Mesodermal cell (in vitro differentiated cells): ENCODE measurements at regions not wholly inside any gene's neighbourhood (a gene's known extent, or its start where the extent isn't known, plus 50 kb on each side); places are given as distances from the start of the nearest gene placed in this dataset.

ENCODE experiments used
- H3K27ac ChIP-seq: 2 replicates; pipeline ENCODE4 v1.7.0; 2013; ENCODE audit warnings: mild to moderate bottlenecking, low read depth, low read length, moderate library complexity; ENCODE audit not compliant: severe bottlenecking
- H3K36me3 ChIP-seq: 2 replicates; pipeline ENCODE4 v1.7.1; 2013; ENCODE audit warnings: mild to moderate bottlenecking, low read length, moderate library complexity; ENCODE audit not compliant: control insufficient read depth, insufficient read depth
- H3K4me1 ChIP-seq: one replicate; pipeline ENCODE4 v1.7.1; 2013; ENCODE audit warnings: mild to moderate bottlenecking, low read length; ENCODE audit not compliant: insufficient read depth, control insufficient read depth, poor library complexity, severe bottlenecking
- H3K4me3 ChIP-seq: 2 replicates; pipeline ENCODE4 v1.7.0; 2013; ENCODE audit warnings: low read length, control low read depth, mild to moderate bottlenecking; ENCODE audit not compliant: insufficient read depth, poor library complexity, severe bottlenecking; ENCODE audit errors: extremely low read depth
- H3K9me3 ChIP-seq: 2 replicates; pipeline ENCODE4 v1.7.1; 2013; ENCODE audit warnings: mild to moderate bottlenecking, low read length, moderate library complexity; ENCODE audit not compliant: control insufficient read depth
- WGBS, 2 experiments: methylation state at CpG; one replicate each; pipeline ENCODE4 v1.1.5; 2013; ENCODE audit warnings: missing lambda C conversion rate in 2 of 2; ENCODE audit not compliant: insufficient coverage in 2 of 2; 5-methylcytosine and 5-hydroxymethylcytosine counted together

DNA sequence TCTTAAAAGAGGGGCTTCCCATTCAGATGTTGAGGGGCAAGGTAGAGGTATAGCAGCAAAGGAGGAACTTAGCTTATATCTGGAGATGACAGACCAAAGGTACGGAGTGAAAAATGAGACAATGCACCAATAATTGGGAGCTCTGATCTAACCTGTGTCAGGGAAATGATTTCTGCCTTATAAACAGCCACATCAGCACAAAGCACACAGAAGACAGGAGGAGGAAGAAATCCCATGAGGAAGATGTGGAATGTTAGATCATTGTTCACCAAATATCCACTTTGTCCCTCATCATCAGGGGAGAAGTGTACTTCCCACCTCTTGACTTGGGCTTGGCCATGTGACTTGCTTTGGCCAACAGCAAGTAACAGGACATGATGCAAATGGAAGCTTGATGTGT, 93.7 kb upstream of the WSCD2 start:
- no CpG with 5 or more reads among the region's 1 CpG for WGBS, 2 experiments
- Histone ChIP-seq H3K36me3 (no peaks in the 10 kb centered on the region), H3K27ac (no peak overlapping the region), H3K4me1 (no peaks in the 10 kb centered on the region), H3K9me3 (no peaks in the 10 kb centered on the region), H3K4me3 (no peak overlapping the region)

DNA sequence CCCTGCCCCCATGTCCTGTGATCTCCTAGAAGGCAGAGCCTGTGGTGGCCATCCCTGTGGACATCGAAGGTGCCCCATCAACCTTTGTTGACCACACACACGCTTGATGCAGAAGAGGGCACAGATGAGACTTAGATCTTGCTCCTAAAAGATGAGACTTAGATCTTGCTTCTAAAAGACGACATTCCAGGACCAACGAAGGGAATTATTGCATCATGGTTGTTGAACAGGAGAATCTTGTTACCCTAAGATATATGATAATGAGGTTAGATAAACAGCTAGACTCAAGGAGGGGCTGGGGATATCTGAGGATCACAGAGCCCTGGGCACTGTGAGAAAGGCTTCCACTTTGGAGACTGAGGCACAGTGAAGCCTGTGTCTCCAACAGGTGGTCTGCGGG, 91.1 kb upstream of the WSCD2 start:
- H3K27ac ChIP-seq = no peak overlapping the region
- no peaks in the 10 kb centered on the region for H3K9me3 ChIP-seq
- 93 to 94% methylated on average over 4 of the region's 5 CpGs for WGBS, 2 experiments
- H3K4me1 ChIP-seq = peaks cover 6% of the 10 kb centered on the region
- H3K4me3 ChIP-seq = no peak overlapping the region
- no peaks in the 10 kb centered on the region for H3K36me3 ChIP-seq

DNA sequence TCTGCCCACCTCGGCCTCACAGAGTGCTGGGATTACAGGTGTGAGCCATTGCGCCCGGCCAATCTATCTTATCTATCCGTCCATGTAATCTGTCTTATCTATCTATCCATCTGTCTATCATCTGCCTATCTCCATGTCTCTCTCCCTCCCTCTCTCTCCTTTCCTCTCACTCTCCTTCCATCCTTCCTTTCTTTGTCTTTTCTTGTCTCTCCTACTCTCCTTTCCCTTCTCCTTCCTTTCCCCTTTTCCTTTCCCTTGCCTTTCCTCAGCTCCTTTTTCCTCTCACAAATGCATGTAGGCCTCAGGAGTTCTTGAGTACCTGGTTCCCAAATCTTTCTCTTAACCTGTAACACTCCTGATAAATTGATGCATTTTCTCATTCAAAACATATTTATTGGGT, 89.3 kb upstream of the WSCD2 start:
- H3K36me3 ChIP-seq = no peaks in the 10 kb centered on the region
- H3K4me1 ChIP-seq = peaks cover 6% of the 10 kb centered on the region
- no peaks in the 10 kb centered on the region for H3K9me3 ChIP-seq
- 86 to 95% methylated on average over 4 of the region's 4 CpGs for WGBS, 2 experiments
- H3K4me3 ChIP-seq = no peak overlapping the region
- H3K27ac ChIP-seq = no peak overlapping the region

DNA sequence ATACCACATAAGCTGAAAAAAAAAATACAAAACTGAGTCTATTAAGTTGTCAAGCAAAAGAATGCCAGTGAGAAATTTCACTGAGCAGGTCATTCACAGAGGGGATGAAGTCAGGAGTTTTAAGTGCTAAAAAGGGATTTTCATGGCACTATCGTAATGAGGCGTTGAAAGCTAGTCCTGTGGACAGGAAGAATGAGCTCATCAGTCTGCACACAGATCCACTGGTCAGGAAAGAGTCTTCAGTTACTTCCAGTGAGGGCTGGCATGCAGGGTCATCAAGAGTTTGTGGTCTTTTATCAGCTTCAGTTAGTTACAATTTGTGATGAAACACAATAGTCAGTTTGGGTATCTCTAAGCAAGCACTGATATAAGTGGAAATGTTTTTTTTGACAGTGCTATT, 88.1 kb upstream of the WSCD2 start:
- Histone ChIP-seq H3K4me1 (peaks cover 6% of the 10 kb centered on the region), H3K9me3 (no peaks in the 10 kb centered on the region), H3K4me3 (no peak overlapping the region), H3K27ac (peak overlapping the region; percentile 3), H3K36me3 (no peaks in the 10 kb centered on the region)
- WGBS, 2 experiments = 88 to 91% methylated on average over 2 of the region's 2 CpGs

DNA sequence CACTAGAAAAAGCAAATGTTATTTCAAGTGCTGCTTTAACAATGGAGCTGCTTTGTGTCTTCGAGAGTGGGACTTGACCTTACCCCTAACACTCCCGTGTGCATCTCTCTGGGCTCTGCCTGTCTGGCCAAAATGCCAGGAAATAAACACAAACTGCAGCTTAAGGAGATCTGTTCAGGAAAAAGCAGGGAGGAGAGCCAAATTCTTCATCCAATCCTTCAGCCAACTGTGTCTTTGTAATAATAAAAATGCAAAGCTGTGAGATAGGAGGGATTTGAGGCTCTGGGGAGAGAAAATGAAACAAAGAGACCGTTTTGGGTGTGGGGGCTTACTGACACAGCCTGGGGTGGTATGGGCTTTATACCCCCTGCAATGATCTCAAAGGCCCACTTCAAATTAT, 85.8 kb upstream of the WSCD2 start:
- peak overlapping the region; percentile 16 for H3K27ac ChIP-seq
- no peaks in the 10 kb centered on the region for H3K9me3 ChIP-seq
- peaks cover 6% of the 10 kb centered on the region for H3K4me1 ChIP-seq
- 85 to 92% methylated on average over 2 of the region's 3 CpGs for WGBS, 2 experiments
- H3K4me3 ChIP-seq = no peak overlapping the region
- H3K36me3 ChIP-seq = no peaks in the 10 kb centered on the region

DNA sequence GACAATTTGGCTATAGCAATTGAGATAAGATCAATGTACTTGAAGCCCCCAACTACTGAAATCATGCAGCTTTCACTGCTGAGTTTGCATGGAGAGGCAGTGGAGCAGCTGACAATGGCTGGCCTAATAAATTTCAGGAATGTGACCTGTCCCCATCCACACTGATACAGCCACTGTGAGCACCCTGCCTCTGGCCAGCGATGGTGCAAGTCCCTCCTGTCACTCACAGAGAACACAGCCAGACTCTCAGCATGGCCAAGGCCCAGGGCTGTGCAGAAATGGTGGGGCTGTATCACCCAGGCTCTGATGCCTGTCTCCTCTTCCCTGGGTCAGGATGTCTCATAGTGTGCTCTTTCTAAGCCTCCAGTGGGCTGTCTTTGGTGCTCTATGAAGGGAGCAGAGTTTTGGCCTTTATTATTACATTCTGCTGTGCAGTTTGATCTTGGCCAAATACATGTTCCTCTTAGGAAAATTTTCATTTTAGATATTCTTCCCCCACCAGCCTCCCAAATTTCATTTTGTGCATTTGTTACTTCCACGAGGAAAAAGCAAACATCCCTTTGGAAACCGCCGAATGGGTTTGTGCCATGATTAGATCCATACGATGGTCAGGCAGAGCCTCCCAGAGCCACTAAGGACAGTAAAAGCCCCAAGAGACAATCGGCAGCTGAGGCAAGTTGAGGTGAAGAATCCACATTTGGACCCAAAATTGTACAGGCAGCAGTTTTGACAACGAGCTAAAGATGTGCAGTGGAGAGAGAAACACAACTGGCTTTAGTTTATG, 85.1 kb upstream of the WSCD2 start:
- no peak overlapping the region for H3K4me3 ChIP-seq
- WGBS, 2 experiments = 75 to 76% methylated on average over 6 to 7 of the region's 7 CpGs
- H3K9me3 ChIP-seq = no peaks in the 10 kb centered on the region
- H3K36me3 ChIP-seq = no peaks in the 10 kb centered on the region
- peaks cover 6% of the 10 kb centered on the region for H3K4me1 ChIP-seq
- H3K27ac ChIP-seq = no peak overlapping the region

DNA sequence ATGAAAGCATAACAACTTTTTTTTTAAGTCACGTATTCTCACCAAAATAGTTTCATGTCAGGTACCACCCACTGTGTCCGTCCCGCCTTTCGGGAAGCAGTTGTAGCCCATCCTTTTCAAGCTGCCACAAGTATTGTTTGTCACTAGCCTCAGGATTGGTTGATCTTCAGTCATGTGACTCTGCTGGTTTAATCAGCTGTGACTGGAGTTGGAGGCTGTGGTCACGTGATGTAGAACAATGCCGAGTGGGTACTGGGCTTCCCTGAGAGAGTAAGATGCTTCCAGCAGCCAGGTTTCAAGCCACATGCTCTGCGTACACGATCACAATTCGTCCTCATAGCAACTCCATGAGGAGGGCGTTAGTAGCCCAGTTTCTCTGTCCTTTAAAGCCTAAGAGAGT, 83.0 kb upstream of the WSCD2 start:
- WGBS, 2 experiments = 90 to 93% methylated on average over 7 to 9 of the region's 10 CpGs
- Histone ChIP-seq H3K9me3 (no peaks in the 10 kb centered on the region), H3K4me3 (no peak overlapping the region), H3K36me3 (no peaks in the 10 kb centered on the region), H3K4me1 (peaks cover 5% of the 10 kb centered on the region), H3K27ac (no peak overlapping the region)

DNA sequence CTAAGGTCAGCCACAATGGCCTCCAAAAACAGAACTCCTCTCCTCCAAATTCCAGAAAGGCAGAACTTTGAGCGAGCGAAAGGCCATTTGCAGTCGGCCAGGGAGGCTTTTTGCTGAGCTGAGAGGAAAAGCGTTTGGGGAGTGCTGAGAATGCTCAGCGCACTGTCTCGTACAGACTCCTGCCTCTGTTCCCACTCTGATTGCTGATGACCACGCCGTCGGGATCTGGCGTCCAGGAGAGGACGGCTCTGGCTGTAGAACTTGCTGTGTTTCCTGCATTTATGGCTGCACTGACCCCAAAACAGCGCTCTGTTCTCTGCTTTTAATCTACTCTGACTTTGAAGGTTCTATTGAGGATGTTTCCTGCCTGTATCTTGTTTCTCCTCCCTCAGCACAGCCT, 82.4 kb upstream of the WSCD2 start:
- no peak overlapping the region for H3K27ac ChIP-seq
- H3K9me3 ChIP-seq = no peaks in the 10 kb centered on the region
- WGBS, 2 experiments = 92 to 93% methylated on average over 8 to 10 of the region's 12 CpGs
- H3K4me3 ChIP-seq = no peak overlapping the region
- H3K36me3 ChIP-seq = no peaks in the 10 kb centered on the region
- H3K4me1 ChIP-seq = no peaks in the 10 kb centered on the region

DNA sequence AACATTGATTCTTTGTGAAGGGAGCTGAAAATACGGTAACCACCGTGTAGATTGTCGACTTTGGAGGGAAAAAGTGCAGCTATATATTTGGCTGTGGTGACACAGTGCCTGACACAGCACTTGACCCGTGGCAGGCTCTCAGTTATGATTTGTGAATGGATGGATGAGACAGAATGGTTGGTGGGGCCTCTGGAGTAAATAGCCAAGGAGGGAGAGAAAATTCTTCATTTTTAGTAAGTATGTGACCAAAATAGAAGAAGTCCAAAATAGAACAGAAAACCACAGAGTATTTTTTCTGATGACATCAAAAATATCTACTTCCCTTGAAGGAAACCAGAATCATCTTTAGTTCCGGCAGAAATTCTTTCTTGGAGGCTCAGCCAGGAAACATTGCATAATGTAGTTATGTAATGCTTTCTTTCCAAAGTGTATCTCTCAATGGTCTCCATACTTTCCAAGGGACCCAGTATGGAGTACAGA, 82.0 kb upstream of the WSCD2 start:
- no peaks in the 10 kb centered on the region for H3K36me3 ChIP-seq
- WGBS, 2 experiments = 88 to 90% methylated on average over 4 to 5 of the region's 5 CpGs
- H3K4me1 ChIP-seq = no peaks in the 10 kb centered on the region
- no peaks in the 10 kb centered on the region for H3K9me3 ChIP-seq
- H3K4me3 ChIP-seq = no peak overlapping the region
- no peak overlapping the region for H3K27ac ChIP-seq

DNA sequence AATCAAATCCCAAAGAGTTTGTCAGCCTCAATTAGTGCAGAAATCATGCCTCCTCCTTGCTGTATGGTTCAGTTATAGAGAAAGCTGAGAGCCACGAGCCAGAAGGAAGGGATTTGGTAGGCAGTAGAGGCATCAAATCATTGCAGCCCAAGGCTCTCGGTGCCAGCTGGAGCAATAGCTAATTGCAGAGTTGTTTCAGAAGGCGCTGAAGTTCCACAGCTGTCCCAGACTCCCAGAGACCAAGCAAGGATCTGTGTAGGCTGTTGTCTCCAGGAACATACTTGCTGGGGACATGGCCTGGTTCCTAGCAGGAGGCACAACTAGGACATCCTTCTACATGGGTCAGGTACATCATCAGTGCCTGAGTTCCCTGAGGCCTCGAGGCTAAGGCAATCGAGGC, 80.4 kb upstream of the WSCD2 start:
- H3K4me3 ChIP-seq = no peak overlapping the region

DNA sequence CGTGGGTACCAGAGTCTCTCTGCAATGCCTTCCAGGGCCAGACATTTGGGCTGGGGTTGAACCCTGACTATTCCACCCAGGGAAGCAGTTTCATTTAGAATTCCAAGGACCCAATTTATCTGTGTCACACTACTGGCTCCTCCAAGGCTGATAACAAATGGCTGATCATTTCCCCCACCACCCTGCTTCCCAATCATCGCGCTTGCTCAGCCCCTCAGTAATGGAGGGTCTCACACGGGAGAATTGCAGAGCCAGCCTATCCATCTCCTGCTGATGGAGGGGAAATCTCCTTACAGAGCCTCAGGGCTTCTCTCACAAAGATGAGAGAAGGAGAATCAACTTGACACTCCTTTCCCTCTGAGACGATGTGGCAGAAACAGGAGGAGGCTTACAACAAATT, 78.4 kb upstream of the WSCD2 start:
- no peak overlapping the region for H3K27ac ChIP-seq
- H3K9me3 ChIP-seq = no peaks in the 10 kb centered on the region
- no peaks in the 10 kb centered on the region for H3K4me1 ChIP-seq
- H3K4me3 ChIP-seq = no peak overlapping the region
- WGBS, 2 experiments = 49 to 91% methylated on average over 2 to 4 of the region's 5 CpGs
- no peaks in the 10 kb centered on the region for H3K36me3 ChIP-seq

More for the DNA sequence above, 80.4 kb upstream of the WSCD2 start:
- 83 to 95% methylated on average over 4 to 5 of the region's 5 CpGs for WGBS, 2 experiments
- H3K9me3 ChIP-seq = no peaks in the 10 kb centered on the region
- no peaks in the 10 kb centered on the region for H3K4me1 ChIP-seq
- H3K36me3 ChIP-seq = no peaks in the 10 kb centered on the region
- H3K27ac ChIP-seq = no peak overlapping the region
